H9 (cell line): ENCODE measurements at regions not wholly inside any gene's neighbourhood (a gene's known extent, or its start where the extent isn't known, plus 50 kb on each side); places are given as distances from the start of the nearest gene placed in this dataset.

Experiments used
- DNase-seq: peaks from one replicate; pipeline ENCODE4 v3.0.0-alpha.2; 2017
- H2AFZ ChIP-seq: one replicate; pipeline ENCODE4 v1.6.1; 2013; ENCODE audit warnings: mild to moderate bottlenecking, low read length, control low read depth, moderate library complexity
- H2AK5ac ChIP-seq: 2 replicates; pipeline ENCODE4 v1.6.1; 2013; ENCODE audit warnings: low read length, control low read depth, mixed read lengths; ENCODE audit not compliant: insufficient read length
- H2BK120ac ChIP-seq: one replicate; pipeline ENCODE4 v1.6.1; 2013; ENCODE audit warnings: low read depth, mild to moderate bottlenecking, low read length, control low read depth, inconsistent platforms; ENCODE audit not compliant: poor library complexity, severe bottlenecking
- H2BK12ac ChIP-seq: 2 replicates; pipeline ENCODE4 v1.6.1; 2013; ENCODE audit warnings: low read length, control low read depth, mixed read lengths, low read depth; ENCODE audit not compliant: insufficient read length
- H2BK15ac ChIP-seq: 2 replicates; pipeline ENCODE4 v1.6.1; 2013; ENCODE audit warnings: low read depth, low read length, control low read depth
- H2BK20ac ChIP-seq: one replicate; pipeline ENCODE4 v1.6.1; 2013; ENCODE audit warnings: low read depth, mild to moderate bottlenecking, low read length, control low read depth, inconsistent platforms; ENCODE audit not compliant: poor library complexity, severe bottlenecking
- H2BK5ac ChIP-seq: 2 replicates; pipeline ENCODE4 v1.6.1; 2013; ENCODE audit warnings: low read length, control low read depth, mixed read lengths; ENCODE audit not compliant: insufficient read length
- H3K14ac ChIP-seq: 2 replicates; pipeline ENCODE4 v1.6.1; 2013; ENCODE audit warnings: low read length, control low read depth; ENCODE audit not compliant: insufficient read depth
- H3K18ac ChIP-seq: 2 replicates; pipeline ENCODE4 v1.6.1; 2013; ENCODE audit warnings: low read depth, mild to moderate bottlenecking, mixed read lengths, low read length, control low read depth; ENCODE audit not compliant: insufficient read length
- H3K23ac ChIP-seq: 2 replicates; pipeline ENCODE4 v1.6.1; 2013; ENCODE audit warnings: low read length, control low read depth, mixed read lengths, low read depth; ENCODE audit not compliant: insufficient read length
- H3K23me2 ChIP-seq: 2 replicates; pipeline ENCODE4 v1.6.1; 2013; ENCODE audit warnings: low read depth, mild to moderate bottlenecking, mixed read lengths, low read length, control low read depth; ENCODE audit not compliant: insufficient read length, poor library complexity, severe bottlenecking
- H3K27ac ChIP-seq: 2 replicates; pipeline ENCODE4 v1.5.1; 2013; ENCODE audit warnings: low read length, control low read depth, mixed read lengths, low read depth; ENCODE audit not compliant: insufficient read length
- H3K27me3 ChIP-seq: 2 replicates; pipeline ENCODE4 v1.6.1; 2013; ENCODE audit warnings: low read length, control low read depth, inconsistent platforms; ENCODE audit not compliant: insufficient read depth
- H3K4ac ChIP-seq: 2 replicates; pipeline ENCODE4 v1.6.1; 2013; ENCODE audit warnings: low read depth, mild to moderate bottlenecking, control low read depth, inconsistent platforms, low read length, moderate library complexity
- H3K4me1 ChIP-seq: 2 replicates; pipeline ENCODE4 v1.6.1; 2013; ENCODE audit warnings: low read length, control low read depth, inconsistent platforms; ENCODE audit not compliant: insufficient read depth
- H3K4me2 ChIP-seq: 2 replicates; pipeline ENCODE4 v1.6.1; 2013; ENCODE audit warnings: low read length, control low read depth, mixed read lengths; ENCODE audit not compliant: insufficient read length, insufficient read depth
- H3K56ac ChIP-seq: 2 replicates; pipeline ENCODE4 v1.6.1; 2013; ENCODE audit warnings: low read depth, mild to moderate bottlenecking, mixed read lengths, low read length, control low read depth; ENCODE audit not compliant: insufficient read length
- H3K79me1 ChIP-seq: 2 replicates; pipeline ENCODE4 v1.6.1; 2013; ENCODE audit warnings: low read depth, mild to moderate bottlenecking, moderate library complexity, low read length, control low read depth, inconsistent platforms; ENCODE audit not compliant: insufficient read depth, poor library complexity, severe bottlenecking
- H3K79me2 ChIP-seq: 2 replicates; pipeline ENCODE4 v1.6.1; 2013; ENCODE audit warnings: low read length, control low read depth, inconsistent platforms; ENCODE audit not compliant: insufficient read depth
- H3K9ac ChIP-seq: 2 replicates; pipeline ENCODE4 v1.6.1; 2013; ENCODE audit warnings: low read length, control low read depth, mixed read lengths; ENCODE audit not compliant: insufficient read length; ENCODE audit errors: extremely low read depth
- H3K9me3 ChIP-seq: one replicate; pipeline ENCODE4 v1.6.1; 2013; ENCODE audit warnings: low read depth, low read length, inconsistent platforms; ENCODE audit not compliant: control insufficient read depth
- H3T11ph ChIP-seq: one replicate; pipeline ENCODE4 v1.6.1; 2013; ENCODE audit warnings: mild to moderate bottlenecking, low read length, control low read depth, inconsistent platforms
- H4K20me1 ChIP-seq: one replicate; pipeline ENCODE4 v1.6.1; 2013; ENCODE audit not compliant: control insufficient read depth, insufficient read length, insufficient read depth
- H4K5ac ChIP-seq: 2 replicates; pipeline ENCODE4 v1.6.1; 2013; ENCODE audit warnings: low read depth, mild to moderate bottlenecking, mixed read lengths, low read length, control low read depth; ENCODE audit not compliant: insufficient read length
- H4K8ac ChIP-seq: replicated peaks from 2 replicates; pipeline ENCODE4 v1.6.1; 2013; ENCODE audit warnings: low read length, control low read depth, mixed read lengths, low read depth; ENCODE audit not compliant: insufficient read length
- H4K91ac ChIP-seq: 2 replicates; pipeline ENCODE4 v1.6.1; 2013; ENCODE audit warnings: low read depth, mild to moderate bottlenecking, moderate library complexity, mixed read lengths, low read length, control low read depth; ENCODE audit not compliant: insufficient read length
- H3K27ac Mint-ChIP-seq, 3 experiments: 2 replicates in 2 of 3; 3 replicates in 1 of 3; pipeline ENCODE4 v1.8.0; 2020 to 2021; ENCODE audit warnings: mixed read lengths in 3 of 3, mild to moderate bottlenecking in 1 of 3, moderate library complexity in 1 of 3
- H3K27me3 Mint-ChIP-seq: 2 replicates; pipeline ENCODE4 v1.8.0; 2021; ENCODE audit warnings: low read depth, mild to moderate bottlenecking, moderate library complexity, mixed read lengths
- H3K36me3 Mint-ChIP-seq, 3 experiments: 2 replicates in 2 of 3; 3 replicates in 1 of 3; pipeline ENCODE4 v1.8.0; 2020 to 2021; ENCODE audit warnings: low read depth in 3 of 3, mixed read lengths in 3 of 3; ENCODE audit not compliant: insufficient read depth in 1 of 3
- H3K4me1 Mint-ChIP-seq, 2 experiments: 2 replicates each; pipeline ENCODE4 v1.8.0; 2020; ENCODE audit warnings: mixed read lengths in 2 of 2
- H3K4me3 Mint-ChIP-seq, 2 experiments: 2 replicates in 1 of 2; 3 replicates in 1 of 2; pipeline ENCODE4 v1.8.0; 2020 to 2021; ENCODE audit warnings: mild to moderate bottlenecking in 2 of 2, mixed read lengths in 2 of 2, moderate library complexity in 1 of 2
- H3K9me3 Mint-ChIP-seq, 2 experiments: 2 replicates in 1 of 2; 3 replicates in 1 of 2; pipeline ENCODE4 v1.8.0; 2020; ENCODE audit warnings: mild to moderate bottlenecking in 2 of 2, mixed read lengths in 2 of 2, moderate library complexity in 1 of 2
- WGBS: extraction: QIAGEN DNeasy Blood & Tissue Kit; methylation state at CpG from one replicate; pipeline ENCODE4 v1.1.7; 2013; ENCODE audit warnings: missing lambda C conversion rate, low lambda C conversion rate, mixed read lengths; ENCODE audit not compliant: insufficient read length; ENCODE audit errors: extremely low coverage; 5-methylcytosine and 5-hydroxymethylcytosine counted together
- TF ChIP-seq, protein P1 (sequence below): fragments of 200-600 bp; sonication (generic); conservative IDR thresholded peaks from 3 replicates; pipeline ENCODE4 v1.8.0; 2021; ENCODE audit warnings: antibody characterized with exemption, mild to moderate bottlenecking

DNA sequence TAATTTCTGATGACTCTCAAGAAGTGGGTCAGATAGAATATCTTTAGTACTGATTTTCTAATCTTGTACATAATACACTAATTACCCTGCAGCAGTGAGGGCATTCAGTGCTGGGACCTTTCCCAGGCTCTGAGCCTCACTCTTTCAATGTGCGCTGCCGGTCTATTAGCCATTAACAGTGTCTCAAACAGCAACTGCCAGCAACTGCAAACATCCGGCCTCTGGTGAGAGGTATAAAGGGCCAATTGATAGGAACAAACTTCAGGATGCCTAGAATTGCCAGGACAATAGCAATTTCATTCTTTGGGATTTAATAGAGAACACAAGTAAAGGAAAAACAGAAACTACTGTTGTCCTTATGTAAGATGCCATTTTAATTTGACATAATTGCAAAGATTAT, 604.4 kb upstream of the SPRY2 start:
- H4K91ac ChIP-seq = no peak overlapping the region
- no peak overlapping the region for H3K4me2 ChIP-seq
- no peak overlapping the region for H2BK15ac ChIP-seq
- no peak overlapping the region for H2BK12ac ChIP-seq
- no peaks in the 10 kb centered on the region for H3K27me3 Mint-ChIP-seq
- H2BK20ac ChIP-seq = no peak overlapping the region
- H3K36me3 Mint-ChIP-seq = no peaks in the 10 kb centered on the region
- WGBS = no CpG with 5 or more reads among the region's 3 CpGs
- DNase-seq = peak; percentile 69
- H2AK5ac ChIP-seq = no peak overlapping the region
- H3K23ac ChIP-seq = no peak overlapping the region
- H3K27me3 ChIP-seq = no peaks in the 10 kb centered on the region
- H2BK5ac ChIP-seq = no peak overlapping the region
- H3K4me3 Mint-ChIP-seq = no peak overlapping the region
- TF ChIP-seq, protein P1, sequence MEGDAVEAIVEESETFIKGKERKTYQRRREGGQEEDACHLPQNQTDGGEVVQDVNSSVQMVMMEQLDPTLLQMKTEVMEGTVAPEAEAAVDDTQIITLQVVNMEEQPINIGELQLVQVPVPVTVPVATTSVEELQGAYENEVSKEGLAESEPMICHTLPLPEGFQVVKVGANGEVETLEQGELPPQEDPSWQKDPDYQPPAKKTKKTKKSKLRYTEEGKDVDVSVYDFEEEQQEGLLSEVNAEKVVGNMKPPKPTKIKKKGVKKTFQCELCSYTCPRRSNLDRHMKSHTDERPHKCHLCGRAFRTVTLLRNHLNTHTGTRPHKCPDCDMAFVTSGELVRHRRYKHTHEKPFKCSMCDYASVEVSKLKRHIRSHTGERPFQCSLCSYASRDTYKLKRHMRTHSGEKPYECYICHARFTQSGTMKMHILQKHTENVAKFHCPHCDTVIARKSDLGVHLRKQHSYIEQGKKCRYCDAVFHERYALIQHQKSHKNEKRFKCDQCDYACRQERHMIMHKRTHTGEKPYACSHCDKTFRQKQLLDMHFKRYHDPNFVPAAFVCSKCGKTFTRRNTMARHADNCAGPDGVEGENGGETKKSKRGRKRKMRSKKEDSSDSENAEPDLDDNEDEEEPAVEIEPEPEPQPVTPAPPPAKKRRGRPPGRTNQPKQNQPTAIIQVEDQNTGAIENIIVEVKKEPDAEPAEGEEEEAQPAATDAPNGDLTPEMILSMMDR = no peak
- no peak overlapping the region for H3K27ac ChIP-seq
- no peak overlapping the region for H3K18ac ChIP-seq
- no peak overlapping the region for H2AFZ ChIP-seq
- no peak overlapping the region for H3K9ac ChIP-seq
- no peaks in the 10 kb centered on the region for H3K79me2 ChIP-seq
- no peak overlapping the region for H4K5ac ChIP-seq
- no peaks in the 10 kb centered on the region for H4K20me1 ChIP-seq
- no peaks in the 10 kb centered on the region for H3K79me1 ChIP-seq
- H3K56ac ChIP-seq = no peak overlapping the region
- peak overlapping the region in 1 of 3 experiments; percentile 76; a peak in 3 of 7 replicates for H3K27ac Mint-ChIP-seq
- no peak overlapping the region for H3T11ph ChIP-seq
- no peak overlapping the region for H4K8ac ChIP-seq
- no peak overlapping the region for H2BK120ac ChIP-seq
- H3K4ac ChIP-seq = no peak overlapping the region
- H3K23me2 ChIP-seq = no peaks in the 10 kb centered on the region
- no peaks in the 10 kb centered on the region for H3K4me1 ChIP-seq
- no peak overlapping the region for H3K14ac ChIP-seq
- peaks cover 0 to 3% of the 10 kb centered on the region in 2 experiments; a peak in 1 of 4 replicates for H3K4me1 Mint-ChIP-seq
- H3K9me3 Mint-ChIP-seq = no peaks in the 10 kb centered on the region
- H3K9me3 ChIP-seq = no peaks in the 10 kb centered on the region
